GM19455 (cell line): ENCODE measurements at regions not wholly inside any gene's neighbourhood (a gene's known extent, or its start where the extent isn't known, plus 50 kb on each side); places are given as distances from the start of the nearest gene placed in this dataset.
"Not testable (repeated sequence)": the region's sequence is repeated elsewhere in the genome, so short reads cannot be mapped to it uniquely, and the experiment has no call there.

ENCODE experiments used
- ATAC-seq: cut with Tn5 transposase; IDR thresholded peaks from one replicate; pipeline ENCODE4 v1.9.1; 2021; ENCODE audit not compliant: unreplicated experiment

DNA sequence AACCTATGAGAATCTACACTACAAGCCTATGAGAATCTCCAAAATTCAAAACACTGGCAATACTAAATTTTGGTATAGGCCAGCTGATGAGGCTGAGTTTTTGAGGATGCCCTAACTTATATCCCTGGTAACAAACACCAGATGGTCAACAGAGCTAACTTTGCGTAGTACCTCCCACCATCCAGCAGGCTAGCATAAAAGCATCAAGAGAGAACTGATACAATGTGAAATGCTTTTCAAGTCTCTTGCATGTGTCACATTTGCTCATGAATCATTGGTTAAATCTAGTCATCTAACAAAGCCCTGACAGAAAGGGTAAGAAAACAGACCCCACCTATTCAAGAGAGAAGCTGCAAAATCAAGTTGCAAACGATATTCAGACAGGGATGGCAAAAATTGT, 1609.7 kb upstream of the CDH9 start:
- ATAC-seq, result no peak

DNA sequence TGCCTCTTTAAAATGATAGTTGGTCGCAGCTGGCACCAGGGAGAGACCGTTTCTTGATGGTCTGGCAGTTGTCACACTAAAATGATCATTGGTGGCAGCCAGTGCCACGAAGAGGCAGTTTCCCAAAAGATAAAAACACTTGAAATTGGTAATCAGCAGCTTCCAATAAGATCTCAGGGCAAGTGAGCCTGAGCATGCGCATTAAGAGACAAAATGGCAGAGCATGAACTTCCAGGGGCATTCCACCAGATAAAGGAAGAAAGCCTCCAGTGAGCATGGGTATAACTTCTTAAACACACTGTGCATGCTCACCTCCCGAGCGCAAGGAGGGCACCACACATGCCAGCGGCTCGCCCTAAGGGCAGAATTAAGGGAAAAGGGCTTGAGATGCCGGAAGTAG, 1594.2 kb upstream of the CDH9 start:
- ATAC-seq, result no peak

DNA sequence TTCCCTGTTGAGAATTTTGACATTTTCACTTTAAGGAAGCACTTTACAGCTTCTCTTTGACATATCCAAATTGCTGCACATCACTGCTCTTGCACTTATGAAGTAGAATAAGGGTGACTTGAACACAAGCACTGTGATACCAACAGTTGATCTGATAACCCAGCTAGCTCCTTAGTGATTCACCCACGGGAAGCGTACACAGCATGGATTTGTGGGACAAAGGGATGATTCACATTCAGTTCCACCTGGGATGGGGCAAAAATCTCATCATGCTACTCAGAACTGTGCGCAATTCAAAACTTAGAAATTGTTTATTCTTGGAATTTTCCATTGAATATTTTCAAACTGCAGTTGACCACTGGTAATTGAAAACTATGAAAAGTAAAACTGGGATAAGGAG, 1565.5 kb upstream of the CDH9 start:
- ATAC-seq, result no peak

DNA sequence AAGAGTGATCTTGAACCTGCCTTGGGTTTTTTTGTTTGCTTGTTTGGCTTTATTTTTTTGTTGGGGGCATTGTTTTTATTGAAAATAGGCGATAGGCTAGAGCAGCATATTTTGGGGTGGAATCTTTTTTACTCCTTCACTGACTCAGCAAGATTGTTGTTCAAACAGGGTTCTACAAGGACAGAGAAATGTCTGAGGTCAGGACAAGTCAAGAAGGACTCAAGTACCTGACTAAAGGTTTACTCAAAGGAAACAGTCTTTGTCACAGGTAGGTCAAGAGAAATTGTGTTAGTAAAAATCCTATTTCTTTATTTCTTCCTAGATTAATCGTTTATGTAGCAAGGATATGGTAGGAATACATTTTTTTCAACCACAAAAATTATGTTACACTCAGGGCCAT, 1564.0 kb upstream of the CDH9 start:
- ATAC-seq, result no peak

DNA sequence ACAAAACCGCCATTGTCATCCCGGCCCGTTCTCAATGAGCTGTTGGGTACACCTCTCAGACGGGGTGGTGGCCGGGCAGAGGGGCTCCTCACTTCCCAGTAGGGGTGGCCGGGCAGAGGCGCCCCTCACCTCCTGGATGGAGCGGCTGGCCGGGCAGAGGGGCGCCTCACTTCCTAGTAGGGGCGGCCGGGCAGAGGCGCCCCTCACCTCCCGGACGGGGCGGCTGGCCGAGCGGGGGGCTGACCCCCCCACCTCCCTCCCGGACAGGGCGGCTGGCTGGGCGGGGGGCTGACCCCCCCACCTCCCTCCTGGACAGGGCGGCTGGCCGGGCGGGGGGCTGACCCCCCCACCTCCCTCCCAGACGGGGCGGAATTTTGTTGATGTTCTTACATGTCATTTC, 1558.3 kb upstream of the CDH9 start:
- not testable (repeated sequence) for ATAC-seq

DNA sequence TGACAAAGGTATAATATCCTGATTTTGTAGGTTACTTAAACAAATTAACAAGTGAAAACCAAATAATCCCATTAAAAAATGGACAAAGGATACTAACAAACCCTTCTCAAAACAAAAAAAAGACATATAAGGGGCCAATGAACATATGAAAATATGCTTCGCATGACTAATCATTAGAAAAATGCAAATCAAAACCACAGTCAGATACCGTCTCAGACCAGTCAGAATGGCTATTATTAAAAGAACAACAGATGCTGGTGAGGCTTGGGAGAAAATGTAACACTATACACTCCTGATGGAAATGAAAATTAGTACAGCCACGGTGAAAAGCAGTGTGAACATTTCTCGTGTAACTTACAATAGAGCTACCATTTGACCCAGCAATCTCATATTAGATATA, 1542.2 kb upstream of the CDH9 start:
- ATAC-seq, result no peak

DNA sequence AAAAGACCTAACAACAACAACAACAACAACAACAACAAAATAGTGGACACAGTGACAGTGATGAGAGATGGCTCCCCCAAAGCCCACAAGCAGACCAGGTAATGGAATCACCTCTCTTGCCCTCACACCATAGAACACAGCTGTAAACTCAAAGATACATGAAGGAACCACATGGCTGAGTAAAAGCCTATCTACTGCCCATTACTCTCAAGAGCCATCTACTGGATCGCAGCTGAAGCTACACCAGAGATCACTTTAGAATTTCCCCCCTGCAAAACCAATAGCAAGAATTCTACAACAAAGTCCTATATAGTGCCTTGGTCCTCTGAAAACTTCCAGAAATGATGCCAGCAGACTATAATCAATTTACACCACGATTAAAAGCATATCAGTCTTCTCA, 1537.6 kb upstream of the CDH9 start:
- no peak for ATAC-seq

DNA sequence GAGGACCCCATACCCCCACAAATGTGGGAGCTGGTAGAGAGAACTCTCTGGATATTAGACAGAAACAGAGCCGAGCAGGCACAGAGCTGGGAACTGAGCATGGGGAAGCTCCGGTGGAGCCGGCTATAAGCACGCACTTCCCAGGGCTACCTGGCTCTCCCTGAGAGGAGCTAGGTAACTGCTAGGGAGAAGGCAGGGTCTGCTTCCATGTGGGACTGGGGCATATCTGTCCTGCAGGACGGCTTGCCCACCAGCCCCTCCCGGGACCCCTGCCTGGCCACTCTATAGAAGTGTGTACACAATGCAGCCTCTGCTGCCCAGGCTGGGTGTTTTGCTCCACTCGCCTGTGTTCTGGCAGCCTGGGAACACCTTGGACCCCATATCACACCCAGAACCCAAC, 1537.0 kb upstream of the CDH9 start:
- ATAC-seq, result no peak

DNA sequence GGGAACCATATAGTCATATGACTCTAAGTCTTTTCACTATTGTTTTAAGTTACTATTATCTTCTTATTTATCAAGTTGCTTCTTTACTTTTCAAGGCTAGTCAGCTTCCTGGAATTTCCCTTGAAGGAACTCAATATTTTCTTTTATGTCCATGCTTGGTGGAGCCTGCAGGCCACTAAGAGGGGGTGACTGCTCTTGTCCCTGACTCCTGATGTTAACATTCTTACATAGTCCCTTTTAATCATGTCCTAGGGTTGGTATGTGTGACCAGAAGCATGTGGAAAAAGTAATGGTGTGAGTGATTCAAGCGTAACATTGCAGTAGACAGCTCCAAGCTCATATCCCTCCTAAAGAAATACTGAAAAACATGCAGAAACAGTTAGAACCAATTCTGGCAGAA, 1536.2 kb upstream of the CDH9 start:
- ATAC-seq, result no peak

DNA sequence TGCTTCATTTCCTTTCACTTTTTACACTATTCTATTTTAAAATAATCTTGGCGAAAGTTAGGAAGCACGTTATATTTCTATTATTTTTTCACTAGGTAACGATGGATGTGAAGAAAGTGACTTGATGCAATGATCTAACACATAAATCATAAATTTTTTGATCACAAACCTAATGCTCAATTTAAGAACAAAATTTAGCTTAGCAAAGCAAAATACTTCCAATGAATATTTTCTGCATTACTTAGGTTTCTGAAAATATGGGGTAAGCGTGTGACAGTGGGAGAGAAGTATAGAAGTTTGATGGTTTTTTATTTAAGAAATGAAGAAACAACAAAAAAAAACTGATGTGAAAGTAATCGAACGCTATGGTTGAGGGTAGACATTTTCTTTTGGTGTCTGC, 1528.7 kb upstream of the CDH9 start:
- ATAC-seq, result no peak

DNA sequence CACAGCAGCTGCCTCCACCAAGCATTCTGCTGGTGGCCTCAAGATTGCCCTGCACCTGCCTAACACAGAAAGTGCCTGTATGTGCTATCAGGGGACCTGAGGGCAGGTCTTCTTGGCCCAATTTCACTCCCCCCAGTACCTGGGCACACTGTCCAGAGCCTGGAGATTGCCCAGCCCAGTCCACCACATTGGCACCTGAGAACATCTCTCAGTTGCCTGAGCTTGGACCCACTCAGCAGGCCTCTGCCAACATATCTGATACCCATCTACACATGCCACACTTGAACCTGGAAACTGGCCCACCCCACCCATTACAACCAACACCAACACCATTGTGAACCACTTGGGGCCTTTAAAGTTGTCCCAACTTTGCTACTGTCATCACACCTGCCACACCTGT, 1523.1 kb upstream of the CDH9 start:
- no peak for ATAC-seq

DNA sequence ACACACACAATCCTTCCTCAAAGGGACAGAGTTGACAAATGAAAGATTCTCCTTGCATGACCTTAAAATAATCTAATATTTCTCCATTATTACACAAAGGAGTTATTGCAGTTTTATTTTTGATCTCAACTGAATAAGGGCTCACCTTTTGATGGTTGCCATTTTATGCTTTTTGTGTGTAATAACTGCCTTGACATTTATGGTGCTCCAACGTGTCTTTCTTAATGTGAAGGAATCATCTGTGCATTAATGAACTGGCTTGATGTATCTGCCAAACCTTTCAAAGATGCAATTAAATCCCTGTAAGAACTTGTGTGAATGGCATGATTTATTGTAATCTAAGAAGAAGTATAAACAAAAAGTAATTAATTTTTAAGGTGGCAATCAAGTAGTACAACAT, 1519.8 kb upstream of the CDH9 start:
- no peak for ATAC-seq

DNA sequence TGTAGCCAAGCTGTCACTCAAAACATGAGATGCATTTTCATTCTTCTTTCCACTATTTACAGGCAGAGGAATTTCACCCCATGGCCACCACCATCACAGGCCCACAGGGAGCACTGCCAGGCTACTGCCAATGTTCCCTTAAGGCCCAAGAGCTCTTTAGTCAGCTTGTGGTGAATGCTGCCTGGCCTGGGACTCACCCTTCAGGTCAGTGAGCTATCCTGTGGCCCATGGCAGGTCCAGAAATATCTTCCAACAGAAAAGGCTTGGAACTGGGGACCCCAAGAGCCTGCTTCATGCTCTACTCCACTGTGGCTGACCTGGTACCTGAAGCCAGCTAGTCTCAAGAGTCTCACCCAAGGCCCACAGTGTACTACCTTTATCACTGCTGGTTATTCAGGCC, 1518.7 kb upstream of the CDH9 start:
- no peak for ATAC-seq

DNA sequence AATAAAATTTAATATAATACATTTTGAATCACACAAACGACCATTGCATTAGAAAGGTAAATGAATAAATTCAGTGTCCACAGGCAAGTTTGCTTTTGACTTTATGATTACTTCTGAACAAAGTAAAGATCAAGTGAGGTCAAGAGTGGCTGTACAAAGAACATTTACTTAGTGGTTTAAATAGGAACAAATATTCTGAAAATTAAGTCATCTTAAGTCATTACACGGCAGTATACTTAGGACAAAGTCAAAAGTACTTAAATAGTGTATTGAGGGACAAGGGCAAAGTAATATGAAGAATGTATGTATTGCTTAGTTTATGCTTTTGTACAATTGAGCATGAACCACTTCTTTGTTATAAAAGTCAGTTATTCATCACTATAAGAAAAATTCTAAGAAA, 1511.2 kb upstream of the CDH9 start:
- no peak for ATAC-seq

DNA sequence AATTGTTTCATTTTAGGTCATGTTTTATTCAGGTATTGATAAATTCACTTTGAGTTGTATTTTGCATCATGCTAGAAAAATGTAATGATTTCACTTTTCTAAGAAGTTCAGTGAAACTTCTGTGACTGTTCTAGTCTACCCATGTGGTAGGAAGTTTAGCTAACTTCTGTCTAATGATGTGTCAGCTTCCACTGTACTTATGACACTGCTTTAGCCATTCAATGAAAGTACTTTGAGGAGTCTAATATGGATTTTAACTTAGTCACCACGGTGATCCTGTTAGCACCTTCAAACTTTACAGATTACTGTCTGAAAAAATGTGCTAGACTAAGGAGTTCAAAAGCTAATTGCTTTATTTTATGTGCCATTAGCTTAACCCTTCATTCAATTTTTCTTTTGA, 1510.5 kb upstream of the CDH9 start:
- ATAC-seq, result no peak

DNA sequence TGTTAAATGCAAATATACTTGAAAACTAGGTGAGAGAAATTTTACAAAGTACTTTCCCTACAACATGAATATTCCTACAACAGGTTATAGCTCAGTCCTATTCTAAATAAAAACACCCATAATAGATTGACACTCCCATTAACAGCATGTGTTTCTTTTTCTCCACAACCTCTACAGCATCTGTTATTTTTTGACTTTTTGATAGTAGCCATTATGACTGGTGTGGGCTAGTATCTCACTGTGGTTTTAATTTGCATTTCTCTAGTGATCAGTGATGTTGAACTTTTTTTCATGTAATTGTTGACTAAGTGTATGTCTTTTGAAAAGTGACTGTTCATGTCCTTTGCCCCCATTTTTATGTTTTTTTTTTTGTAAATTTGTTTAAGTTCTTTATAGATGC, 1506.1 kb upstream of the CDH9 start:
- no peak for ATAC-seq

DNA sequence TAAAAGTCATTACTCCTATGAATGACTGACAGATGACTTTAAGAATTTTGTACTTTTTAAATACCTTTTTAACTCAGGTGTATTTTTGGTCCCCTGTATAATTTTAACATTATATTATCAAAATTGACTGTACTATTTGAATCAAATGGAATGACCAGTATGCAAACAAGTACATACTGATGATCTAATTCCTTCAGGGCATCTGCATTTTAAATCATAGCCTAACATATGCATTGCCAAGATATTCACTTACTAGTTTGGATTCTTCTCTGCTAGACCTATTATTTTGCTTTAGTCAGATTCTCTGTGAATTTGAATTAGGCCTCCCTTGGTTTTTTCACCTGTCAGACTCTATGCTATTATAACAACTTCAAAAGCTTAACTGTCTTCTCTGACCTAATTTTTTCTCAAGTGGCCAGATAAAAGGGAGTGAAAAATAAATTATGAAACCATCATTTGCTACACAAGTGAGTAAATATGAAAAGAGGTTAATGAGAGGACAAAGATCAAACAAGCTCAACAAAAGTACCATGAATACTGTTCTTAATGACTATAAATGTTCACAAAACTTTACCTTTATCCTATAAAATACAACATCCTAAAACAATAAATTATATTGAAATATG, 1505.2 kb upstream of the CDH9 start:
- no peak for ATAC-seq

DNA sequence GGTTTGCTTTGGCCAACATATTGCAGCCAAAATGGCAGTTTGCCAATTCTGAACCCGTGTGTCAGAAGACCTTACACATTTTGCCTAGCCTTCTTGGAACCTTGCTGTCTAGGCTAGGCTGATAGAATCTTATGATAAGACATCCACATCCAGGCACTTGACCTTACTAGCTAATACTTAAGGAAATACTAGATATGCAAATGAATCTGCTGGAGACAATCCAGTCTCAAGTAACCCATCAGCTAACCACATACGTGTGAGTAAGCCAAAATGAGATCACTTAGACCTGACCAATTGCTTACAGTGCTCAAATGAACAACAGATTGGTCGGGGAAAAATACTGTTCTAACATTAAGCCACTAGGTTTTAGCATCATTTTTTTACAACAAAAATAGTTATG, 1504.6 kb upstream of the CDH9 start:
- no peak for ATAC-seq

DNA sequence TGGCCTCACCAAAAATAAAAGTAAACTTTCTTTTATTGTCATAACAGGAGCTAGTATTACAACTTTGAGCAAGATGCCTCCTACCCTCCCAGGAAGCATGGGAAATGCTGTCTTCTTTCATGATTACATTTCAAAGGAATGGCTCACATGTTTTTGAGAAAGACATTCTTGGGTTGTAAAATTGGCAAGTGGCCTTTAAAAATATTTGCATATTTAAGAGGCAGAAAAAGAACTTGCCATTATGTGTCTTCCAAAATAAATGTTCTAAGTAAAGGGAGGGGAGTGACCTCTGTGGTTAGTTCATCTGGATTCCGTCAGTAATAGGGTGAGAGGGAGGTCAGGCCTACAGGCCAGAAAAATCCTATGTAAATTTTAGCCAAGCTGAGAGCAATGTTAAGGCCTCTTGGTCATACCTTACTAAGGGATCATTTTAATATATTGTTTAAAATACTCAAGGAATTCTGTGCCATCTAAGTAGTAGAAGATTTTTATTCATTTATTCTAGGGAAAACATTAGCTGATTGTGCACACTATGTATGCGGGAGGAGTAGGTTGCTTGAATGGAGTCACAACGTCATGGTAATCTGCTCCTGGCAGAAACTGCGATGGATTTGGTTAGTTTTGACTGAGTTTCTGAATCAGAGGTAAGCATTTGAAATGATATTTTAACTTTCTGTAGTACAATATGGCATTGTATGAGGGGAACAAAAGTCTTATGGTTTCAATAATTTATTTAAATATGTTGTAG, 1485.7 kb upstream of the CDH9 start:
- no peak for ATAC-seq

DNA sequence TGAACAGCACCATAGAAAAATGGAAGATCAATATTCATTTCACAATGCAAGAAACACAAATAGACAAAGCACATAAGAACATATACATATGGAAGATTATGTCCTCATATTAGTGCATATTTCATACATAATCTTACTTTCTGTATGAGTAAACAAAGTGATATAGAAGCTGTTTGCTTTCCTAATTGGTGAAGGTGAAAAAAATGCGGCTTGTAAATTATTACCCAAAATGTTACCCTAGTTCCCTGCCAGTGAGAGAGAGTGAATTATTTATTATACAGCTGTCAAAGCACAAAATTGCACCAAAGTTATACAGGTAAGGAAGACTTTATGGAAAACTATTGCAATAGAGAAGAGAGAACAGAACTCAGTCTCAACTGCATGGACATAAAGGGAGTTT, 1485.0 kb upstream of the CDH9 start:
- ATAC-seq, result no peak

DNA sequence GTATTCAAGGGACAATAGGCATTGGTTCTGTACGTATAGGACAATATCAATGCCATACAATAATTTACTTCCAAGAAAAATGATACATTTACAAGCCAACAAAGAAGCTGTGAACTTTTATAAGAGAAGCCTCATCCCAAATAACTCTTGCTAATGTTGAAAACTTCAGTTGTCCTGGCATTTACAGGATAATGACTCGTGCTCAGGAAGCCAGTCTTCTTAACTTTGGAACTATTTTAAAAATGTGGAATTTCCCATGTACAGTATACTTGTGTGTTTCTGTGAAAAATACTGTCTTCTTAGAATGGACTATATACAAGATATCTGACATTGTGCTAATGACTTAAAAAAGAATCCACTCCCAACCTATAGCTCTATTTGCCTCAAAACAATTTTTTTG, 1479.3 kb upstream of the CDH9 start:
- no peak for ATAC-seq

DNA sequence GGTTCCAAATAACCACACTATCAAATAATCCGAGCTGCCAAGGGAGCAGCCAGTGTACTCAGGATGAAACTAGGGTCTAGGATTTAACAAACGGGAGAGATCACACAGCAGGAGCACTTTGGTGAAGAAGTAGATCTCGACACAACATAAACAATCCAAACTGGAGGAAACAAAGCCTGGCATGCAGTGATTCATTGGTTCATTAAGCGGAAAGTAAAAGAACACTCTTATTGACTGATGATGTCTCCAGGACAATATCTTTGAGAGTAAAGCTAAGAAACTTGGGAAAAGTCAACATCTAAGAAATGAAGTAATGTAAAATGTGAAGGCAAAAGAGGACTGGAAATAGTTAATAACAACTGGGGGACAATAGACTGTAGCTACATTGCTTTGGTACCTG, 1478.3 kb upstream of the CDH9 start:
- ATAC-seq, result no peak

DNA sequence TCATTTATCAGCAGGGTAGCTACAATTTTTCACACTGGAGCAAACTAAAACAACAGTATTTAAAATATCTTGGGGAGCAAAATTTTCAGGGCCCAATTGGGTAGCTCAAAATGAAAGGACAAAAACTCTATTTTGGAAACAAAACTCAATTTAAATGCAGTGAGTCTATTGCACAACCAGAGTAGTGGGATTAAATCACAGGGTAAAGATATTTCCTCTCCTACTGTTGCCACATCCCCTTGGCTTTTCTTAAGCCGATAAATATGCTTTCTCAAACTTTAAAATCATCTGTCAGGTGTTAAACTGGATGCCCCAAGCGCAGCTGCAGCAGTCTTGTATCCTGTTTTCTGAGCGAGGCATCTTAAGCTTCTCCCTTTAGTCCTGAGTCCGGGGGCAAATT, 1474.3 kb upstream of the CDH9 start:
- ATAC-seq, result no peak
